MM.1S (cell line): ENCODE measurements at regions not wholly inside any gene's neighbourhood (a gene's known extent, or its start where the extent isn't known, plus 50 kb on each side); places are given as distances from the start of the nearest gene placed in this dataset.

Source experiments
- DNase-seq: peaks from one replicate; pipeline ENCODE4 v3.0.0-alpha.2; 2015
- H2AFZ ChIP-seq: fragments of 300-600 bp; sonication (generic); 2 replicates; pipeline ENCODE4 v1.6.0; 2016; ENCODE audit warnings: antibody characterized with exemption, low read length
- H3F3A ChIP-seq: fragments of 300-600 bp; sonication (generic); 2 replicates; pipeline ENCODE4 v1.6.1; 2016; ENCODE audit warnings: mild to moderate bottlenecking, antibody characterized with exemption, low read length, moderate library complexity, mixed read lengths; ENCODE audit not compliant: insufficient read depth
- H3K27ac ChIP-seq: fragments of 300-600 bp; sonication (generic); 2 replicates; pipeline ENCODE4 v1.5.1; 2016; ENCODE audit warnings: mild to moderate bottlenecking, low read length
- H3K27me3 ChIP-seq: fragments of 300-600 bp; sonication (generic); replicated peaks from 2 replicates; pipeline ENCODE4 v1.6.0; 2016; ENCODE audit warnings: low read length; ENCODE audit not compliant: insufficient read depth
- H3K36me3 ChIP-seq: fragments of 300-600 bp; sonication (generic); replicated peaks from 2 replicates; pipeline ENCODE4 v1.6.1; 2016; ENCODE audit warnings: mild to moderate bottlenecking, low read length, mixed read lengths; ENCODE audit not compliant: insufficient read depth
- H3K4me1 ChIP-seq: fragments of 300-600 bp; sonication (generic); 2 replicates; pipeline ENCODE4 v1.6.1; 2016; ENCODE audit warnings: low read length, mixed read lengths
- H3K4me2 ChIP-seq: fragments of 300-600 bp; sonication (generic); 2 replicates; pipeline ENCODE4 v1.6.0; 2016; ENCODE audit warnings: low read depth, low read length
- H3K4me3 ChIP-seq: fragments of 300-600 bp; sonication (generic); 2 replicates; pipeline ENCODE4 v1.5.1; 2016; ENCODE audit warnings: low read length, mixed read lengths
- H3K79me2 ChIP-seq: fragments of 300-600 bp; sonication (generic); 2 replicates; pipeline ENCODE4 v1.6.1; 2016; ENCODE audit warnings: mixed run types, low read length, mixed read lengths
- H3K9ac ChIP-seq: fragments of 300-600 bp; sonication (generic); 2 replicates; pipeline ENCODE4 v1.6.1; 2016; ENCODE audit warnings: low read length, mixed read lengths
- H3K9me2 ChIP-seq: fragments of 300-600 bp; sonication (generic); replicated peaks from 2 replicates; pipeline ENCODE4 v1.6.1; 2016; ENCODE audit warnings: mild to moderate bottlenecking, low read length, mixed read lengths; ENCODE audit not compliant: insufficient read depth
- H3K9me3 ChIP-seq: fragments of 300-600 bp; sonication (generic); replicated peaks from 2 replicates; pipeline ENCODE4 v1.6.1; 2016; ENCODE audit warnings: mild to moderate bottlenecking, low read length, mixed read lengths; ENCODE audit not compliant: insufficient read depth
- H4K20me1 ChIP-seq: fragments of 300-600 bp; sonication (generic); 2 replicates; pipeline ENCODE4 v1.6.1; 2016; ENCODE audit warnings: mild to moderate bottlenecking, low read length, moderate library complexity, mixed read lengths; ENCODE audit not compliant: insufficient read depth
- EZH2 ChIP-seq: fragments of 300-600 bp; sonication (generic); optimal IDR thresholded peaks from 2 replicates; pipeline ENCODE3; 2017; ENCODE audit warnings: low read depth, mild to moderate bottlenecking, antibody characterized with exemption, low read length, mixed read lengths
- EZH2phosphoT487 ChIP-seq: fragments of 300-600 bp; sonication (generic); IDR thresholded peaks from 2 replicates; pipeline ENCODE4 v1.6.1; 2018; ENCODE audit warnings: antibody characterized with exemption, low read length
- TF ChIP-seq, protein P1 (sequence below): fragments of 300-600 bp; sonication (generic); IDR thresholded peaks from 2 replicates; pipeline ENCODE4 v1.5.1; 2016; ENCODE audit warnings: antibody characterized with exemption, low read length, mixed read lengths

DNA sequence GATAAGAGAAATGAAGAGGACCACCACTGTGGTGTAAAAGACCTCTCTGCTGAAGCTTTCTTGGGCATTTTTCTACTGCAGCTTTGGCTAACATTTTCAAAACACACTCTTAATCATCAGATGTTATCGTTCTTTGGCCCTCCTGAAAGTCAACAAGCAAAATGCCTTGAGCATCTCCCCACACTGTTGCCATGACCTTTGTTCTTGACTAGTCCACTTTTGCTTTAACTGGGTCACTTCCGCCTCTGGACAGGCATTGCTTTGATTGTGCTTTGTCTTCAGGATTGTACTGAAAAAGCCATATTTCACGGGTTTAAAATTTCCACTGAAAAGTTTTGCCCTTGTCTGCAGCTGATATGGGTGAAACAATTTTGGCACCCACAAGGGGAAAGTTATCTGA lies 107.8 kb upstream of the CXCL12 start:
- no peaks in the 10 kb centered on the region for H3K9me2 ChIP-seq
- no peak overlapping the region for H3K9ac ChIP-seq
- H3K4me1 ChIP-seq: no peaks in the 10 kb centered on the region
- H3K4me2 ChIP-seq: no peak overlapping the region
- no peak overlapping the region for H3K27ac ChIP-seq
- no peaks in the 10 kb centered on the region for H3K79me2 ChIP-seq
- no peak overlapping the region for H2AFZ ChIP-seq
- no peaks in the 10 kb centered on the region for H3K9me3 ChIP-seq
- no peak for DNase-seq
- H3K36me3 ChIP-seq: no peaks in the 10 kb centered on the region
- H4K20me1 ChIP-seq: no peaks in the 10 kb centered on the region
- TF ChIP-seq EZH2: no peak
- TF ChIP-seq EZH2phosphoT487: no peak
- TF ChIP-seq, protein P1, sequence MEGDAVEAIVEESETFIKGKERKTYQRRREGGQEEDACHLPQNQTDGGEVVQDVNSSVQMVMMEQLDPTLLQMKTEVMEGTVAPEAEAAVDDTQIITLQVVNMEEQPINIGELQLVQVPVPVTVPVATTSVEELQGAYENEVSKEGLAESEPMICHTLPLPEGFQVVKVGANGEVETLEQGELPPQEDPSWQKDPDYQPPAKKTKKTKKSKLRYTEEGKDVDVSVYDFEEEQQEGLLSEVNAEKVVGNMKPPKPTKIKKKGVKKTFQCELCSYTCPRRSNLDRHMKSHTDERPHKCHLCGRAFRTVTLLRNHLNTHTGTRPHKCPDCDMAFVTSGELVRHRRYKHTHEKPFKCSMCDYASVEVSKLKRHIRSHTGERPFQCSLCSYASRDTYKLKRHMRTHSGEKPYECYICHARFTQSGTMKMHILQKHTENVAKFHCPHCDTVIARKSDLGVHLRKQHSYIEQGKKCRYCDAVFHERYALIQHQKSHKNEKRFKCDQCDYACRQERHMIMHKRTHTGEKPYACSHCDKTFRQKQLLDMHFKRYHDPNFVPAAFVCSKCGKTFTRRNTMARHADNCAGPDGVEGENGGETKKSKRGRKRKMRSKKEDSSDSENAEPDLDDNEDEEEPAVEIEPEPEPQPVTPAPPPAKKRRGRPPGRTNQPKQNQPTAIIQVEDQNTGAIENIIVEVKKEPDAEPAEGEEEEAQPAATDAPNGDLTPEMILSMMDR: no peak
- no peaks in the 10 kb centered on the region for H3F3A ChIP-seq
- H3K4me3 ChIP-seq: no peak overlapping the region
- no peaks in the 10 kb centered on the region for H3K27me3 ChIP-seq

DNA sequence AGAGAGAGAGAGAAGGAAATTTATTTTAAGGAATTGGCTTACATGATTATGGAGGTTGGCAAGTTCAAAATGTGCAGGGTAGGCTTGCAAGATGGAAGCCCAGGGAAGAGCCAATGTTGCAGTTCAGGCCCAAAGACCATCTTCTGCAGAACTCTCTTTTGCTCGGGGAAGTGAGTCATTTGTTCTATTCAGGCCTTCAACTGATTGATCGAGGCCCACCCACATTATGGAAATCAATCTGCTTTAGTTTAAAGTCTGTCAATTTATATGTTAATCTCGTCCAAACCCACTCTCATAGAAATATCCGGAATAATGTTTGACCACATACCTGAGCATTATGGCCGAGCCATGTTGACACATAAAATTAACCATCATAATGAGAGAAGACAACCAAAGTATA lies 113.3 kb upstream of the CXCL12 start:
- Histone ChIP-seq H3K27me3 (no peaks in the 10 kb centered on the region), H3K9me2 (no peaks in the 10 kb centered on the region), H3K9me3 (no peaks in the 10 kb centered on the region), H4K20me1 (no peaks in the 10 kb centered on the region), H3K9ac (no peak overlapping the region), H3K27ac (no peak overlapping the region), H3K4me1 (no peaks in the 10 kb centered on the region), H3K4me2 (no peak overlapping the region), H3F3A (no peaks in the 10 kb centered on the region), H3K4me3 (no peak overlapping the region), H3K36me3 (no peaks in the 10 kb centered on the region), H3K79me2 (no peaks in the 10 kb centered on the region), H2AFZ (no peak overlapping the region)
- no peak for TF ChIP-seq EZH2phosphoT487
- no peak for TF ChIP-seq EZH2
- TF ChIP-seq, protein P1: no peak
- no peak for DNase-seq

DNA sequence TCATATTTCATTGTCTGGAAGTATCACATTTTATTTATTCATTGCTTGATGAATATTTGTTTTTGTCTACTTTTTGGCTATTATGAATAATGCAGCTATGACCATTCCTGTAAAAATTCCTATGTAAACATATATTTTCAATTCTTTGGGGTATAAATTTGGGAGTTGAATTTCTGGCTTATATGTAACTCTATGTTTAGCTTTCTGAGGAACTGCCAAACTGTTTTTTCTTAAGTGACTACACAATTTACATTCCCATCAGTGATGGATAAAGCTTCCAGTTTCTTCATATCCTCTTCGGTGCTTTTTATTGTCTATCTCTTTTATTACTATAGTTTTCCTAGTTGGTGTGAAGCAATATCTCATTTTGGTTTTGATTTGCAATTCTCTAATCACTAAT lies 115.6 kb upstream of the CXCL12 start:
- Histone ChIP-seq H3K27ac (no peak overlapping the region), H3F3A (no peaks in the 10 kb centered on the region), H3K9me3 (no peaks in the 10 kb centered on the region), H3K9me2 (no peaks in the 10 kb centered on the region), H3K36me3 (no peaks in the 10 kb centered on the region), H3K9ac (no peak overlapping the region), H3K4me3 (no peak overlapping the region), H3K4me1 (no peaks in the 10 kb centered on the region), H3K27me3 (no peaks in the 10 kb centered on the region), H4K20me1 (no peaks in the 10 kb centered on the region), H2AFZ (no peak overlapping the region), H3K79me2 (no peaks in the 10 kb centered on the region), H3K4me2 (no peak overlapping the region)
- DNase-seq: no peak
- no peak for TF ChIP-seq EZH2
- TF ChIP-seq EZH2phosphoT487: no peak
- TF ChIP-seq, protein P1: no peak
